ENCODE measurements at regions not wholly inside any gene's neighbourhood (a gene's known extent, or its start where the extent isn't known, plus 50 kb on each side); places are given as distances from the start of the nearest gene placed in this dataset.

DNA sequence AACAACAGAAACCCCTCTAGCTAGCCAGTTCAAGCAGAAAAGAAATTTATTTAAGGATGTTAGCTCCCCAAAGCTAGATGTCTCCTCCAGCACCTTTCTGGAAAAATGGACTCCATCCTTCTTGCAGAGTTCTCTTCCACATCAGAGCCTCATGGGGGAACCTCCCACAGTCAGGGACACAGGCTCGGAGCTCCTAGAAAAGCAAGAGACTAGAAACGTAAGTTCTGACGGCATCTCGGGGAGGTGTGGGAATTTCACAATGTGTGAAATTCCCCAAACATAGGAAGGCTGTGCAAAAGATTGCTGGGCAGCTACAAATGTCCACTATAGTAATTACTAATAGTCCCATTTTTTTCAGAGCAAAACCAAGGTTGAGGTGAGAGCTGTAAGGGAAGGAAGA is 184.8 kb downstream of the EVX1 start:
- no peaks in the 10 kb centered on the region for H3K79me2 ChIP-seq (ENCODE audit: control insufficient read depth, insufficient read depth, low read length, poor library complexity)
- no peak for DNase-seq
- H4K12ac ChIP-seq (ENCODE audit: low read depth, low read length): no peak overlapping the region
- H4K8ac ChIP-seq (ENCODE audit: low read depth, low read length): no peak overlapping the region
- no peak overlapping the region for H2BK12ac ChIP-seq (ENCODE audit: low read length)
- no peaks in the 10 kb centered on the region for H3K36me3 ChIP-seq (ENCODE audit: control insufficient read depth in 1 of 2, insufficient read depth in 2 of 2, low read length in 2 of 2)
- no peak overlapping the region for H2BK120ac ChIP-seq (ENCODE audit: insufficient read depth, low read length, poor library complexity)
- H3K27ac ChIP-seq (ENCODE audit: low read depth, low read length): no peak overlapping the region
- H3K4me3 ChIP-seq (ENCODE audit: low read depth, low read length): no peak overlapping the region
- no peak overlapping the region for H3K4ac ChIP-seq (ENCODE audit: low read depth, low read length)
- no peak overlapping the region for H3K14ac ChIP-seq (ENCODE audit: low read length)
- H2AK5ac ChIP-seq (ENCODE audit: low read length): no peak overlapping the region
- no peak overlapping the region for H2BK5ac ChIP-seq (ENCODE audit: low read depth, low read length, poor library complexity)
- H3K23ac ChIP-seq (ENCODE audit: low read length): no peak overlapping the region
- no CpG with 5 or more reads among the region's 4 CpGs for WGBS (ENCODE audit: extremely low coverage, insufficient coverage, insufficient read length)
- H3K27me3 ChIP-seq (ENCODE audit: insufficient read depth, low read length): no peaks in the 10 kb centered on the region
- no peaks in the 10 kb centered on the region for H3K79me1 ChIP-seq (ENCODE audit: low read length)
- H3K9ac ChIP-seq (ENCODE audit: low read length): no peak overlapping the region
- H2AFZ ChIP-seq (ENCODE audit: insufficient read depth, low read length, poor library complexity): no peak overlapping the region
- H3K4me1 ChIP-seq (ENCODE audit: control insufficient read depth in 1 of 2, insufficient read depth in 2 of 2, low read length in 2 of 2): no peaks in the 10 kb centered on the region
- H3K9me3 ChIP-seq (ENCODE audit: insufficient read depth, low read depth, low read length): peaks cover 5% of the 10 kb centered on the region
- H4K91ac ChIP-seq (ENCODE audit: low read depth, low read length): no peak overlapping the region
- no peak overlapping the region for H3K18ac ChIP-seq (ENCODE audit: low read length)
- H3K4me2 ChIP-seq (ENCODE audit: low read length): no peak overlapping the region

DNA sequence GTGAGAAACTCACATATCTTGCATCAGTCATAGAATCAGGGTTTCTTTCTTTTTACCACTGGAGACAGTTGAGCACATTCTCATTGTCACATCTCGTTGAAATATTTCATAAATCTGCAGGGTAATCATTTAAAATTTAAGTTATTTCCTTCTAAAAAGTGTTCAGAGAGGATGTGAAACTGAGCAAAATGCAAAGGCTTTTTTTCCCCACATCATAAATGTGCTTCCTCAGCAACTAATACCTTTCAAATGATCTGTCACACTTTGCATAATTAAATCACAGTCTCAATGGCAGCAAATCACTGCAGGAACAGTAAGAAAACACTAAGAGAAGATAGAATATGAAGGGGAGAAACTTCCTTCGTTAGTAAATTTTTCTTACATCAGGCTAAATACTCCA is 187.5 kb downstream of the EVX1 start:
- Histone ChIP-seq H3K4me3 (ENCODE audit: low read depth, low read length) (no peak overlapping the region), H3K27me3 (ENCODE audit: insufficient read depth, low read length) (no peaks in the 10 kb centered on the region), H2BK12ac (ENCODE audit: low read length) (no peak overlapping the region), H3K23ac (ENCODE audit: low read length) (no peak overlapping the region), H4K8ac (ENCODE audit: low read depth, low read length) (no peak overlapping the region), H2AFZ (ENCODE audit: insufficient read depth, low read length, poor library complexity) (no peak overlapping the region), H2BK120ac (ENCODE audit: insufficient read depth, low read length, poor library complexity) (no peak overlapping the region), H3K4me2 (ENCODE audit: low read length) (no peak overlapping the region), H3K79me1 (ENCODE audit: low read length) (no peaks in the 10 kb centered on the region), H3K9ac (ENCODE audit: low read length) (peak overlapping the region; percentile 75), H4K91ac (ENCODE audit: low read depth, low read length) (no peak overlapping the region), H3K27ac (ENCODE audit: low read depth, low read length) (no peak overlapping the region), H3K4me1 (ENCODE audit: control insufficient read depth in 1 of 2, insufficient read depth in 2 of 2, low read length in 2 of 2) (no peaks in the 10 kb centered on the region), H4K12ac (ENCODE audit: low read depth, low read length) (no peak overlapping the region), H3K4ac (ENCODE audit: low read depth, low read length) (no peak overlapping the region), H3K79me2 (ENCODE audit: control insufficient read depth, insufficient read depth, low read length, poor library complexity) (no peaks in the 10 kb centered on the region), H3K14ac (ENCODE audit: low read length) (no peak overlapping the region), H2AK5ac (ENCODE audit: low read length) (no peak overlapping the region), H3K9me3 (ENCODE audit: insufficient read depth, low read depth, low read length) (peaks cover 5% of the 10 kb centered on the region), H3K18ac (ENCODE audit: low read length) (no peak overlapping the region), H3K36me3 (ENCODE audit: control insufficient read depth in 1 of 2, insufficient read depth in 2 of 2, low read length in 2 of 2) (no peaks in the 10 kb centered on the region), H2BK5ac (ENCODE audit: low read depth, low read length, poor library complexity) (no peak overlapping the region)
- no peak for DNase-seq
- no CpG with 5 or more reads among the region's 2 CpGs for WGBS (ENCODE audit: extremely low coverage, insufficient coverage, insufficient read length)

- Histone ChIP-seq H3K9me3 (ENCODE audit: insufficient read depth, low read depth, low read length) (peaks cover 2% of the 10 kb centered on the region), H3K4me3 (ENCODE audit: low read depth, low read length) (no peak overlapping the region), H2AFZ (ENCODE audit: insufficient read depth, low read length, poor library complexity) (no peak overlapping the region), H2AK5ac (ENCODE audit: low read length) (no peak overlapping the region), H3K79me2 (ENCODE audit: control insufficient read depth, insufficient read depth, low read length, poor library complexity) (no peaks in the 10 kb centered on the region), H3K9ac (ENCODE audit: low read length) (no peak overlapping the region), H3K4me2 (ENCODE audit: low read length) (no peak overlapping the region), H4K91ac (ENCODE audit: low read depth, low read length) (no peak overlapping the region), H3K4me1 (ENCODE audit: control insufficient read depth in 1 of 2, insufficient read depth in 2 of 2, low read length in 2 of 2) (no peaks in the 10 kb centered on the region), H4K8ac (ENCODE audit: low read depth, low read length) (no peak overlapping the region), H3K79me1 (ENCODE audit: low read length) (no peaks in the 10 kb centered on the region), H3K27me3 (ENCODE audit: insufficient read depth, low read length) (no peaks in the 10 kb centered on the region), H3K23ac (ENCODE audit: low read length) (no peak overlapping the region), H3K18ac (ENCODE audit: low read length) (no peak overlapping the region), H3K4ac (ENCODE audit: low read depth, low read length) (no peak overlapping the region), H2BK120ac (ENCODE audit: insufficient read depth, low read length, poor library complexity) (no peak overlapping the region), H2BK5ac (ENCODE audit: low read depth, low read length, poor library complexity) (no peak overlapping the region), H2BK12ac (ENCODE audit: low read length) (no peak overlapping the region), H3K27ac (ENCODE audit: low read depth, low read length) (no peak overlapping the region), H3K14ac (ENCODE audit: low read length) (no peak overlapping the region), H4K12ac (ENCODE audit: low read depth, low read length) (no peak overlapping the region), H3K36me3 (ENCODE audit: control insufficient read depth in 1 of 2, insufficient read depth in 2 of 2, low read length in 2 of 2) (no peaks in the 10 kb centered on the region)
- WGBS (ENCODE audit: extremely low coverage, insufficient coverage, insufficient read length): no CpG with 5 or more reads among the region's 3 CpGs
- no peak for DNase-seq
These were observed 188.9 kb downstream of the EVX1 start for GRCh38 chr7:27431465-27431864.

- no peak overlapping the region for H3K23ac ChIP-seq (ENCODE audit: low read length)
- H3K4me1 ChIP-seq (ENCODE audit: control insufficient read depth in 1 of 2, insufficient read depth in 2 of 2, low read length in 2 of 2): no peaks in the 10 kb centered on the region
- H2BK5ac ChIP-seq (ENCODE audit: low read depth, low read length, poor library complexity): no peak overlapping the region
- no peak overlapping the region for H2AK5ac ChIP-seq (ENCODE audit: low read length)
- H3K4me2 ChIP-seq (ENCODE audit: low read length): no peak overlapping the region
- H3K36me3 ChIP-seq (ENCODE audit: control insufficient read depth in 1 of 2, insufficient read depth in 2 of 2, low read length in 2 of 2): no peaks in the 10 kb centered on the region
- no peak overlapping the region for H3K14ac ChIP-seq (ENCODE audit: low read length)
- H3K4ac ChIP-seq (ENCODE audit: low read depth, low read length): no peak overlapping the region
- H2BK120ac ChIP-seq (ENCODE audit: insufficient read depth, low read length, poor library complexity): no peak overlapping the region
- no peak overlapping the region for H4K12ac ChIP-seq (ENCODE audit: low read depth, low read length)
- no peak overlapping the region for H2BK12ac ChIP-seq (ENCODE audit: low read length)
- no peaks in the 10 kb centered on the region for H3K27me3 ChIP-seq (ENCODE audit: insufficient read depth, low read length)
- no peak overlapping the region for H3K4me3 ChIP-seq (ENCODE audit: low read depth, low read length)
- H3K9me3 ChIP-seq (ENCODE audit: insufficient read depth, low read depth, low read length): peaks cover 2% of the 10 kb centered on the region
- no peak overlapping the region for H3K18ac ChIP-seq (ENCODE audit: low read length)
- no peak overlapping the region for H3K9ac ChIP-seq (ENCODE audit: low read length)
- no peaks in the 10 kb centered on the region for H3K79me2 ChIP-seq (ENCODE audit: control insufficient read depth, insufficient read depth, low read length, poor library complexity)
- H4K91ac ChIP-seq (ENCODE audit: low read depth, low read length): no peak overlapping the region
- H2AFZ ChIP-seq (ENCODE audit: insufficient read depth, low read length, poor library complexity): no peak overlapping the region
- no peak for DNase-seq
- H3K79me1 ChIP-seq (ENCODE audit: low read length): no peaks in the 10 kb centered on the region
- no peak overlapping the region for H3K27ac ChIP-seq (ENCODE audit: low read depth, low read length)
- WGBS (ENCODE audit: extremely low coverage, insufficient coverage, insufficient read length): no CpG with 5 or more reads among the region's 1 CpG
- H4K8ac ChIP-seq (ENCODE audit: low read depth, low read length): no peak overlapping the region
These were observed 191.0 kb downstream of the EVX1 start for GRCh38 chr7:27433581-27433980.

All from trophoblast cell (in vitro differentiated cells and primary cell).